Rectal smooth muscle tissue (tissue), 1 donor: ENCODE measurements at regions not wholly inside any gene's neighbourhood (a gene's known extent, or its start where the extent isn't known, plus 50 kb on each side); places are given as distances from the start of the nearest gene placed in this dataset.

Source experiments
- H3K27ac ChIP-seq: one replicate; pipeline ENCODE4 v1.7.0; 2013; ENCODE audit warnings: low read depth, low read length, inconsistent platforms
- H3K27me3 ChIP-seq: one replicate; pipeline ENCODE4 v1.7.0; 2013; ENCODE audit warnings: low read length; ENCODE audit not compliant: control insufficient read depth, insufficient read depth
- H3K36me3 ChIP-seq: one replicate; pipeline ENCODE4 v1.7.0; 2013; ENCODE audit warnings: low read length; ENCODE audit not compliant: control insufficient read depth, insufficient read depth
- H3K4me1 ChIP-seq: one replicate; pipeline ENCODE4 v1.7.0; 2013; ENCODE audit warnings: low read length; ENCODE audit not compliant: control insufficient read depth, insufficient read depth
- H3K4me3 ChIP-seq: one replicate; pipeline ENCODE4 v1.7.0; 2013; ENCODE audit warnings: low read length
- H3K9ac ChIP-seq: one replicate; pipeline ENCODE4 v1.7.0; 2013; ENCODE audit warnings: low read length

DNA sequence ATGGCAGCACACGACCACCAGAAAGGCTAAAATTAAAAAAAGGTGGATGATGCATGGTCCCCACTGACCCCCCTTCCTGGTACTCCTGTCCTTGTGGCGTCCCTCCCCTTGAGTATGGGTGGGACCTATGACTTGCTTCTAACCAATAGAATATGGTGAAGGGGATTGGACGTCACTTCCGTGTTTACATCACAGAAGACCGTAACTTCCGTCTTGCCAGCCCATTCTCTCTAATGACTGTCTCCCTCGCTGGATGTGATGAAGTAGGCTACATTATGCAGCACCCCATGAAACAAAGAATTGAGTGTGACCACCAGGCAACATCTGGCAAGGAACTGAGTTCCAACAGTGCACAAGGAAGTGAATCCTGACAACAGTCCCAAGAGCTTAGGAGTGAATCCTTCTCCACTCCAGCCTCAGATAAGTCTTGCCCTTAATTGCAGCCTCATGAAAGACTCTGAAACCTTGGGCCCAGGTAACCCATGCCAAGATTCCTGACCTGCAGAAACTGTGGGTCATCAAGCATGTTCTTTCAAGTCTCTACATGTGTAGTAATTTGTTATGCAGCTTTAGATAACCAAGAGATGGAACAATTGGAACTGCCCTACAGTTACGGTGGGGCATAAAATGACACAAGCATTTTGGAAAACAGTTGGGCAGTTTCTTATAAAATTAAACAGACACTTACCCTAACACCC, 80.1 kb upstream of the NPAS2 start:
- H3K27ac ChIP-seq = no peak overlapping the region
- H3K27me3 ChIP-seq = no peaks in the 10 kb centered on the region
- peaks cover 3% of the 10 kb centered on the region for H3K4me1 ChIP-seq
- H3K4me3 ChIP-seq = no peak overlapping the region
- H3K36me3 ChIP-seq = no peaks in the 10 kb centered on the region
- no peak overlapping the region for H3K9ac ChIP-seq

DNA sequence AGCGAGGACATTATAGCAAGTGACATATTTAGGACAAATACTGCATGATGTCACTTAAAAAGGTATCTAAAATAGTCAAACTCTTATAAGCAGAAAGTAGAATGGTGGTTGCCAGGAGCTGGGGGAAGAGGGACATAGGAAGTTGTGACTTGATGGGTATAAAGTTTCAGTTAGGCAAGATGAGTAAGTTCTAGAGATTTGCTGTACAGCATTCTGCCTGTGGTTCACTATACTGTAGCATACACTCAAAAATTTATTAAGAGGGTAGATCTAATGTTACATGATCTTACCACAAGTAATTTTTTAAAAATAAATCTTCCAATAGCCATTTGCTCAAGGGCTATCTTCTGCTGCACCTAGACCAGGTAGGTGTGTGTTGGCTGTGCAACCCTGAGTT, 78.1 kb upstream of the NPAS2 start:
- H3K4me3 ChIP-seq = no peak overlapping the region
- H3K27me3 ChIP-seq = no peaks in the 10 kb centered on the region
- H3K36me3 ChIP-seq = no peaks in the 10 kb centered on the region
- peaks cover 3% of the 10 kb centered on the region for H3K4me1 ChIP-seq
- no peak overlapping the region for H3K9ac ChIP-seq
- no peak overlapping the region for H3K27ac ChIP-seq

- peaks cover 3% of the 10 kb centered on the region for H3K4me1 ChIP-seq
- H3K27ac ChIP-seq = peak overlapping the region; percentile 33
- H3K4me3 ChIP-seq = no peak overlapping the region
- no peaks in the 10 kb centered on the region for H3K27me3 ChIP-seq
- H3K9ac ChIP-seq = no peak overlapping the region
- no peaks in the 10 kb centered on the region for H3K36me3 ChIP-seq
Measured at GRCh38 chr2:100742277-100743254, 77.4 kb upstream of the NPAS2 start.

- Histone ChIP-seq H3K9ac (no peak overlapping the region), H3K27ac (no peak overlapping the region), H3K27me3 (no peaks in the 10 kb centered on the region), H3K36me3 (no peaks in the 10 kb centered on the region), H3K4me1 (peaks cover 3% of the 10 kb centered on the region), H3K4me3 (no peak overlapping the region)
Measured at GRCh38 chr2:100743741-100744140, 76.2 kb upstream of the NPAS2 start.

DNA sequence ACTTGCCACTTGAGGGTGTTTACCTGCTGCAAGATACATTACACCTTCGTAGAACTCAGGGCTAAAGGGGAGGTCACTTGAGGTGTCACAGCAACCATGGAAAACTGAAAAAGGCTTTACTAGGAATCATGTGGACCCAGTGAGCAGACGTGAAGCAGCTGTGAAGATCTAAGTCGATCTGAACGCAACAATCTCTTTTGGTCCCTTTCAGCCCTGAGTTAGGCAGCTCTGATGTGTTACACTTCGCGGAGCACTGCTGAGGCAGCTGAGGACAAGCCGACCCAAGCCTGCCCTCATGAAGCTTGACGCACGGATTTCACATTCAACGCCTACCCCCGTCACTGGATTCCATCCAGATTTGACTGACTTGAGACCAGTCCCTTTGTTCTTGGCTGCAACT, 75.8 kb upstream of the NPAS2 start:
- H3K4me1 ChIP-seq = peaks cover 3% of the 10 kb centered on the region
- no peaks in the 10 kb centered on the region for H3K27me3 ChIP-seq
- H3K36me3 ChIP-seq = no peaks in the 10 kb centered on the region
- H3K27ac ChIP-seq = no peak overlapping the region
- no peak overlapping the region for H3K4me3 ChIP-seq
- no peak overlapping the region for H3K9ac ChIP-seq

DNA sequence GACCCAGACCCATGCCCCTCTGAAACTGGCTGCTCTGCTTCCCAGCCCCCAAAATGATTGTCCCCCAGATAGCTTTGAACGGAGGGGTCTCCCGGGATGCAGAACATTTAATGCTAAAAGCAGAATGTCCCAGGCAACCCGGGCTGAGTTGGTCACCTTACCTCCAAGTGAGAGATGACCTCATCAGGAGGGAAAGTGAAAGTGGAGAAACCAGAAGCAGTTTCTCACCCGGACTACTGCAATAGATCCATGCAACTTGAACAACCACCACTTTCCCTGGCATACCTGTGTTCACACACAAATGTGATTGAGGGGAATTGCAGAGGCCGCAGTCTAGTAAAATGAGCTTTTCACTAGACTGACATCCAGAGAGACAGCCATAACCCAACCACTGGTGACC, 75.3 kb upstream of the NPAS2 start:
- Histone ChIP-seq H3K9ac (no peak overlapping the region), H3K4me3 (no peak overlapping the region), H3K4me1 (peaks cover 3% of the 10 kb centered on the region), H3K36me3 (no peaks in the 10 kb centered on the region), H3K27me3 (no peaks in the 10 kb centered on the region), H3K27ac (no peak overlapping the region)

- H3K27me3 ChIP-seq = no peaks in the 10 kb centered on the region
- H3K9ac ChIP-seq = no peak overlapping the region
- no peaks in the 10 kb centered on the region for H3K36me3 ChIP-seq
- no peak overlapping the region for H3K4me3 ChIP-seq
- H3K4me1 ChIP-seq = peaks cover 3% of the 10 kb centered on the region
- H3K27ac ChIP-seq = no peak overlapping the region
Measured at GRCh38 chr2:100745604-100746003, 74.3 kb upstream of the NPAS2 start.

DNA sequence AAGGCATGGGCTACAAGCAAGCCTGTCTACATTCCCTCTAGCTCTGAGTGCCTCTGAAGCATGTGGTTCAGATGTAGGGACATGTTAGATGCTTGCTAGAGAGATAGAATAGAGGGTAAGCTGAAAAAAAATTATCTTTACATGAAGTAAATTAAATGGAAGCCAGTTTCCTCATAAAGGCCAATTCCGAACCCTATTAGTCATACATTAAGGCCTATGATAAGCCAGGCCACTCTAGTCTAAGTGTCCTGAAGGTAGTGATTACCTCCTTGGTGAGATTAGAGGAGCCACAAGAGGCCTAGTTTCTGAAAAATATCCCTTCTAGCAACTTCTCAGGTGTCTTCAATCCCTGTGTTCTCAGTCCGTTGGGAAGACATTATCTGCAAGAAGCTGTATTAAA, 72.4 kb upstream of the NPAS2 start:
- no peak overlapping the region for H3K4me3 ChIP-seq
- H3K36me3 ChIP-seq = no peaks in the 10 kb centered on the region
- H3K4me1 ChIP-seq = peaks cover 3% of the 10 kb centered on the region
- no peak overlapping the region for H3K27ac ChIP-seq
- H3K9ac ChIP-seq = no peak overlapping the region
- no peaks in the 10 kb centered on the region for H3K27me3 ChIP-seq

- H3K4me3 ChIP-seq = no peak overlapping the region
- H3K27me3 ChIP-seq = no peaks in the 10 kb centered on the region
- H3K4me1 ChIP-seq = peaks cover under 1% of the 10 kb centered on the region
- no peak overlapping the region for H3K27ac ChIP-seq
- H3K9ac ChIP-seq = no peak overlapping the region
- H3K36me3 ChIP-seq = no peaks in the 10 kb centered on the region
Measured at GRCh38 chr2:100747996-100748615, 71.8 kb upstream of the NPAS2 start.

- no peaks in the 10 kb centered on the region for H3K27me3 ChIP-seq
- H3K9ac ChIP-seq = no peak overlapping the region
- H3K4me1 ChIP-seq = no peaks in the 10 kb centered on the region
- no peak overlapping the region for H3K4me3 ChIP-seq
- H3K27ac ChIP-seq = no peak overlapping the region
- H3K36me3 ChIP-seq = no peaks in the 10 kb centered on the region
Measured at GRCh38 chr2:100748673-100749072, 71.3 kb upstream of the NPAS2 start.

DNA sequence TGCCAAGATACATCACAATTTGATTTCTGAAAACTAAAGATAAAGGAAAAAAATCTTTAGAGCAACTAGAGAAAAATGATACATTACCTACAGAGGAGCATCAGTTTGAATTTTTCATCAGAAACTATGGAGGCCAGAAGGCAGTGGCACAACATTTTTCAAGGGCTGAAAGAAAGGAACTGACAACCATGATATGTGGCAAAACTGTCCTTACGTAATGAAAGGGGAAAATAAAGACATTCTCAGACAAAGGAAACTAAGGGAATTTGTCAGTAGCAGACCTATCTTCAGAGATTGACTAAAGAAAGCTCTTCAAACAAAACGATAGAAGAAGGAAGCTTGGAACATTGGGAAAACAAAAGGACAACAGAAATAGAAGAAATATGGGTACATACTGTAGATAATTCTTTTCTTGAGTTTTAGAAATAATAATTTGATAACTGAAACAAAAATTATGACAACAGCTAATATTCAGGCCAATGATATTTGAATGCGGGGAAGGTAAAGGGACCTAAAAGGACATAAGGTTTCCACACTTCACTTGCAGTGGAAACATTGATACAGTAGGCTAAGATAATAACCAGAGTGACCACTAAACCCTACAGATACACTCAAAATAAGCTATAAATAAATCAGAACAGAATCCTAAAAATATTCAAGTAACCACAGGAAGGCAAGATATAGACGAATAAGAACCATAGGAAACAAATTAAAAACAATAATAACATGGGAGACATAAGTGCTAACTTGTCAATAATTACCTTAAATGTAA, 70.0 kb upstream of the NPAS2 start:
- no peaks in the 10 kb centered on the region for H3K27me3 ChIP-seq
- no peak overlapping the region for H3K4me3 ChIP-seq
- H3K36me3 ChIP-seq = no peaks in the 10 kb centered on the region
- no peaks in the 10 kb centered on the region for H3K4me1 ChIP-seq
- no peak overlapping the region for H3K9ac ChIP-seq
- no peak overlapping the region for H3K27ac ChIP-seq
